Body of pancreas (tissue), 4 donors: ENCODE measurements at regions not wholly inside any gene's neighbourhood (a gene's known extent, or its start where the extent isn't known, plus 50 kb on each side); places are given as distances from the start of the nearest gene placed in this dataset.

Experiments
- POLR2A ChIP-seq, 3 donors: fragments of 450-650 bp; IDR thresholded peaks; one replicate each; pipeline ENCODE4 v1.6.1; 2016; ENCODE audit warnings: antibody characterized with exemption in 3 of 3, mild to moderate bottlenecking in 2 of 3
- TF ChIP-seq, protein P1 (sequence below), 7 experiments: fragments of 450-650 bp in 4 of 7; fragments of 200-600 bp in 3 of 7; sonication (generic) in 3 of 7; IDR thresholded peaks; one replicate each; pipeline ENCODE4 v1.5.1; 2016 to 2019; ENCODE audit warnings: antibody characterized with exemption in 7 of 7

DNA sequence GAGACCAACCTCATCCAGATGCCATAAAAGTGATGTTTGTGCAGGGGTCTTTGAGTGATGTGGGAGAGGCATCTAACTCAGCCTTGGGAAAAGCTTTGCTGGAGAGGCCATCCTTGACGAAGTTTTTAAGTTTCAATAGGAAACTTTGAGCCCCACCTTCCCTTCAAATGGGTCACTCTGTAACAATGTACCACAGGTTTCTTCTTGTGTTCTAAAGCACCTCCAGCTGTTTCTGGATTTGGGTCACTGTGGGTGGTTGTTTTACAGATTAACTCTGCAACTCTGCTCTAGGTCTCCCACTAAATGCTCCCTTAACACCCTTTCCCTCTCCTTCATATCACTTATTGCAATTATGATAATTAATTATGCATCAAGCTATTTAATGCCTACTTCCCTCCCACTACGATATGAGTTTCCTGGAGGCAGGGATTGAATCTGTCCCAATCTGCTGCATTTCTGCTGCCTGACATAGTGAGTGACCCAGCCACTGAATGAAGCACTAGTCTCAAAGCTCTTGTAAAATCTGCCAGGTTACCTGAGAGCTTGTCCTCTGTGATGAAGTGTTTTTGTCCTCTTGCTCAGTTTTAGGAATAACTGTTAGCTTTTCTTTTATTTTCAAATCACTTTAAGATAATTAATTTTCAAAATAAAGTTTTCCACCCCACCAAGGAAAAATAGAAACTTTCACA lies 60.5 kb upstream of the PUM3 start:
- TF ChIP-seq, protein P1, sequence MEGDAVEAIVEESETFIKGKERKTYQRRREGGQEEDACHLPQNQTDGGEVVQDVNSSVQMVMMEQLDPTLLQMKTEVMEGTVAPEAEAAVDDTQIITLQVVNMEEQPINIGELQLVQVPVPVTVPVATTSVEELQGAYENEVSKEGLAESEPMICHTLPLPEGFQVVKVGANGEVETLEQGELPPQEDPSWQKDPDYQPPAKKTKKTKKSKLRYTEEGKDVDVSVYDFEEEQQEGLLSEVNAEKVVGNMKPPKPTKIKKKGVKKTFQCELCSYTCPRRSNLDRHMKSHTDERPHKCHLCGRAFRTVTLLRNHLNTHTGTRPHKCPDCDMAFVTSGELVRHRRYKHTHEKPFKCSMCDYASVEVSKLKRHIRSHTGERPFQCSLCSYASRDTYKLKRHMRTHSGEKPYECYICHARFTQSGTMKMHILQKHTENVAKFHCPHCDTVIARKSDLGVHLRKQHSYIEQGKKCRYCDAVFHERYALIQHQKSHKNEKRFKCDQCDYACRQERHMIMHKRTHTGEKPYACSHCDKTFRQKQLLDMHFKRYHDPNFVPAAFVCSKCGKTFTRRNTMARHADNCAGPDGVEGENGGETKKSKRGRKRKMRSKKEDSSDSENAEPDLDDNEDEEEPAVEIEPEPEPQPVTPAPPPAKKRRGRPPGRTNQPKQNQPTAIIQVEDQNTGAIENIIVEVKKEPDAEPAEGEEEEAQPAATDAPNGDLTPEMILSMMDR (IDR thresholded peaks at IDR 0.05), result no peak
- TF ChIP-seq POLR2A (IDR thresholded peaks at IDR 0.05), result no peak
